Heart left ventricle (tissue), 13 donors: ENCODE measurements at regions not wholly inside any gene's neighbourhood (a gene's known extent, or its start where the extent isn't known, plus 50 kb on each side); places are given as distances from the start of the nearest gene placed in this dataset.

Experiments
- POLR2A ChIP-seq, 2 donors: fragments of 450-650 bp; IDR thresholded peaks; one replicate each; pipeline ENCODE4 v1.6.1; 2017; ENCODE audit warnings: antibody characterized with exemption in 2 of 2, mild to moderate bottlenecking in 2 of 2, moderate library complexity in 2 of 2
- TF ChIP-seq, protein P1 (sequence below), 12 donors: fragments of 200-600 bp; sonication (generic) in 4 of 12; IDR thresholded peaks; one replicate each; pipeline versions ENCODE4 v1.5.0 to v1.8.0; 2018 to 2022; ENCODE audit warnings: antibody characterized with exemption in 12 of 12, mild to moderate bottlenecking in 5 of 12
- donor health status: ischemic (EF 13 %, LVEDD 7.1; RV severe dilation, severe dysfunction).
- donor health status: DM: no; HTN: yes; CAD: no.
- donor health status: DM: no; HTN: no; CAD: no.
- donor health status: ischemic (EF 25% LVEDD 6.9; RV normal size, moderate dysfunction).
- donor health status: ischemic (EF 25% LVEDD 5.7; RV mildly dilated, moderate dysfunction).
- donor health status: ischemic (EF 35%, LVEDD 5.7; RV mildly dilated, moderate dysfunction).
- donor health status: nonischemic (EF 11% LVEDD 7.7; RV severe dilation, severe dysfunction).
- donor health status: DM: yes; HTN: yes; CAD: no.
- donor health status: PGD.
- donor health status: ischemic (EF 29% LVEDD 5.4; RV normal size, mild dysfunction).
- donor health status: nonischemic (EF 23%, LVEDD 6.1; RV moderate dilation, normal function).

GRCh38 chr1:204769997-204770396 is 84.5 kb upstream of the LRRN2 start:
- TF ChIP-seq, protein P1, sequence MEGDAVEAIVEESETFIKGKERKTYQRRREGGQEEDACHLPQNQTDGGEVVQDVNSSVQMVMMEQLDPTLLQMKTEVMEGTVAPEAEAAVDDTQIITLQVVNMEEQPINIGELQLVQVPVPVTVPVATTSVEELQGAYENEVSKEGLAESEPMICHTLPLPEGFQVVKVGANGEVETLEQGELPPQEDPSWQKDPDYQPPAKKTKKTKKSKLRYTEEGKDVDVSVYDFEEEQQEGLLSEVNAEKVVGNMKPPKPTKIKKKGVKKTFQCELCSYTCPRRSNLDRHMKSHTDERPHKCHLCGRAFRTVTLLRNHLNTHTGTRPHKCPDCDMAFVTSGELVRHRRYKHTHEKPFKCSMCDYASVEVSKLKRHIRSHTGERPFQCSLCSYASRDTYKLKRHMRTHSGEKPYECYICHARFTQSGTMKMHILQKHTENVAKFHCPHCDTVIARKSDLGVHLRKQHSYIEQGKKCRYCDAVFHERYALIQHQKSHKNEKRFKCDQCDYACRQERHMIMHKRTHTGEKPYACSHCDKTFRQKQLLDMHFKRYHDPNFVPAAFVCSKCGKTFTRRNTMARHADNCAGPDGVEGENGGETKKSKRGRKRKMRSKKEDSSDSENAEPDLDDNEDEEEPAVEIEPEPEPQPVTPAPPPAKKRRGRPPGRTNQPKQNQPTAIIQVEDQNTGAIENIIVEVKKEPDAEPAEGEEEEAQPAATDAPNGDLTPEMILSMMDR (IDR thresholded peaks at IDR 0.05) = no peak
- no peak for TF ChIP-seq POLR2A (IDR thresholded peaks at IDR 0.05)
